AG08396 (cell line): ENCODE measurements at regions not wholly inside any gene's neighbourhood (a gene's known extent, or its start where the extent isn't known, plus 50 kb on each side); places are given as distances from the start of the nearest gene placed in this dataset.

Source experiments
- DNase-seq: peaks from one replicate; pipeline ENCODE4 v3.0.0; 2012; ENCODE audit warnings: low spot score, mixed read lengths

DNA sequence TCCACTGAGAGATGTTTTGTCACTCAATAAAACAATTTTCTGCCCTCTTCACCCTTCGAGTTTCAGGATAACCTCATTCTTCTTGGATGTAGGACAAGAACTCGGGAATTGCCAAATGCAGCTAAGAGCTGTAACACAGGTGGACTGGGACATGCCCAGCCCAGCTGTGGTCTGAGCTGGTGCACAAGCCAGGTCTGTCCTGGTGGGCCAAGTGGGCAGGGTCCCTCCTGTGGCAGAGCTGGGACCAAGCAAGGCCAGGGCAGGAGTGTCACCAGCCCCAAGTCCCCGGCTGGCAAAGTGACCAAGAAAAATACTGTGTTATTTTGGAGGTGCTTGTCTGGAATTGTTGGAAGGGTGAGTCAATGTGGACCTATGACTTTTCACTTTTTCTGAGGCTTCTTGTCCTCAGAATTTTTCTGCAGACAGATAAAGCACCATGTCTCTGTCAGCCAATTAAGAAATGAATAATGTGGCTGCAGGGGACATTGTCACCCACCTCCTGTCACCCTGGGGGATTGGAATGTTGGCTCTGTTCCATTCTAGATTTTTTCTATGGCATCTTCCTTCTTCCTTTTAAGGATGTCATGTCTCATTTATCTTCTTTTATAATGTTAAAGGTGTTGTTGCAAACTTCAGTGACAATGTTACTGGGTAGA lies 645.2 kb upstream of the EPHA6 start:
- no peak for DNase-seq

DNA sequence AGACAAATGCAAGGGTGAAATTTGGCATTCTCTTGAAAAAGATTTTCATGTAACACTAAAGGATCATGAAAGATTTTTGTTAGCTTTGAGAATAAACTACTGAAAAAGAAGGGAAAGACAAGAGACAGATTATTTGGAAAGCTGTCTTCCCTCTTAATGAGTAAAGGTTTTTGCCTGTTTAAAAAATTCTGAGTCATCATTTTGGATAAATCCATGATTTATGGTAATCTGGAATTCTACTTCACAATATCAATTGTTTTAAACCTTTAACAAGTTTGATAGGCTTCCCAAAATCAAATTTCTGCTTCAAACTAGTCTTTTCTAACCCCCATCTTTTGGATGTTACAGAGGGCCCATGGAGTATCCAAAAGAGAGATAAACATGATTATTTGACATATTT lies 641.5 kb upstream of the EPHA6 start:
- DNase-seq: no peak

DNA sequence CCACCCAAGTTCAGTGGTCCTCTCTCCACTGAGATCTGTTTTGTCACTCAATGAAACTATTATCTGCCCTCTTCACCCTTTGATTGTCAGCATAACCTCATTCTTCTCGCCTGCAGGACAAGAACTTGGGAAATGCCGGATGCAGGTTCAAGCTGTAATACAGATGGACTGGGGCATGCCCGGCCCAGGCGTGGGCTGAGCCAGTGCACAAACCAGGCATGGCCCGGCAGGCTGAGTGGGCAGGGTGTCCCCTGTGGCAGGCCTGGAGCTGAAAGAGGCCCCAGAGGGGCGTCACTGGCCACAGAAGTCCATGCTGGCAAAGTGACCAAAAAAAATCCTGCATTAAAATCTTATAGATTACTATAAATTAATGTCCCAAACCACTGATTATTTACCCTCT lies 638.9 kb upstream of the EPHA6 start:
- no peak for DNase-seq

DNA sequence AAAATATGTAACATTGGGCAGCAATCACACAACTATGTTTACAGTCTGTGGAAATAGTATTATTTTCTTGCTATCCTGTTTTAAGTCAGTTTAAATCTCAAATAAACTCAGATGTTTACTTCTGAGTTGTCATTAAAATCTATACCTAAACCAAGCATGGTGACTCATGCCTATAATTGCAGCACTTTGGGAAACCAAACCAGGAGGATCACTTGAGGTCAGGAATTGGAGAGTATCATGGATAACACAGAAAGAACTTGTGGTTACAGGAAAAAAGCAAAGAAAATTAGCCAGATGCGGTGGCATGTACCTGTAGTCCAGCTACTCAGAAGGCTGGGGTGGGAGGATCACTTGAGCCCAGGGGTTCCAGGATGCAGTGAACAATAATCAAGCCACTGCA lies 631.6 kb upstream of the EPHA6 start:
- no peak for DNase-seq

DNA sequence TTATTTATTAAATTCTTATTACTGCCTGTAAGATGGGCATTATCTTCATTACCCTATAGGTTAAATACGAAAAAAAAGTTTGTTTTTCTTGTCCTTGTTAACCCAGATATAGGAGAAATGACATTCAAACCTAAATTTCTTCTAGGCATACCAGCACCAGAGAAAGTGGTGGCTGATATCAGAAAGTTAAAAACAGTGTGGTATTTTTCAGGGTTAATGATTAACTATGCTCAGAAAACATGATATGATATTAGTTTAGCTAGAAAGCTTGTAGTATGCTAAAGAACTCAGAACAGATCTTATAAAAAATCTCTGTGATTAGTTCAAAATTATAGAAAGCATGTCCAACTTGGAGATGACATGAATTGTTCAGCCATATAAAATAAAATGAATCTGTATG lies 630.5 kb upstream of the EPHA6 start:
- DNase-seq: no peak

DNA sequence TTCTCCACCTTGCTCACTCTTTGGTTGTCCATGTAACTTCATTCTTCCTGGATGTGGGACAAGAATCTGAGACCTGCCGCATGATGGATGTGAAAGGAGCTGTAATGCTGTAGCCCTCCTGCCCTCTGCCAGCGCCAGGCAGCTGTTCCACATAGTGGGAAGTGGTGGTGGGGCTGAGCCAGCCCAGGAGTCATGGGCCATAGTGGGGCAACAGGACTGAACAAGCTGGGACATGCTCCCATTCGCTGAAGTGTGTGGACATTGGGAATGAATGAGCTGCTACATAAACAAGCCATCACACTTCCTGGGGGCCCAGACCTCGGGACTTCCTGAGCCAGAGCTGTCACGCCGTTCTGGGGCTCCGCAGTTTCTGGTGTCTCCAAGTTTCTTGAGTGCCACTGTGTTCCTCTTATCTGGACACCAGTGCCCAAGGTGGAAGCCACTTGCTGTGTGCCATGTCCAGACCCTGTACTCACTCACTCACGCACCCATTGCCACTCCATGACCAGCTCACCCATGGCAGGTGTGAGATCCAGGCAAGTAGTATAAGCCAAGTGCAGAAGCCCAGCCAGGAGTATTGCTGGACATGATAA lies 624.3 kb upstream of the EPHA6 start:
- no peak for DNase-seq

DNA sequence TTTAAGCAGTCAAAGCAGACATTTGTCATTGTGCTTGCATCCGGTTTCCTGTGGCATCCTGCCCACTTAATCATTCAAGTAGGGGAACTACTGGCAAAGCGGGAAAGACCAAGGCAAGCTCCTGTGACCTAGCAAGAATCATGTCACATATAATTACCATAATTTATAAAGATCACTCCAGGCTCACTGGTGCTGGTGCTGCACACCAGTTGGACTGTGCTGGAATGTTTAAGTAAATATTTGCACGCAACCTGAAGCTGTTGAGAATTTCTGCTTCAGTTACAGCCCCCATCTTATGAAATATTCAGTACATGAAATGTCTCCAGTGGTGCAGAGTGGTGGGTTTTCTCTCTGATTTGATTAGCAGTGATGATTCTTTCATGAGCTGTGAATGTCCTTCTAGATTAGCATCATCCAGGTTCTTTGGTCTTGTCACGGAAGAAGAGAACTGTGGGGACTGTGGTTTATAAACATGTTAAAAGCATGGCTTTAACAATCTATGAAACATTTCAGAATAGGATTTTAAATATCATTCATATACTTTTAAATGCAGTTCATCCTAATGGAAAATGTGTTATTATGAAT lies 621.3 kb upstream of the EPHA6 start:
- no peak for DNase-seq

DNA sequence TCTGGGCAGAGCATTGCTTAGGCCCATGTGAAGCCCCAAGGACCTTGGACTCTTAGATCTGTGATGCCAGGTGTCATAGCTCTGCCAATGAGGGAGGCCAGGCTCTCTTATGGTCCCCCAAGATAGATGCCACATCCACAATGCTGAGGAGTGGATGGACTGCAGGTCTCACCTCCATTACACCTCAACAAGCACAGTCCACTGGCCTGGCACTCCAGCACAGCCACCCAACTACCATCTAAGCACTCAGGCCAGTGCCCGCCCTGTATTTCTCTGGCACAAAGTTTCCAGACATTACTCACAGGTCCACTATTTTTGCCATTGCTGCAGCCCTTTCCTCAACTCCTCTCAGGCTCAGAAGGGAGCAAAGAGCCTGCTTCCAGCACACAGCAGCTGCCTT lies 613.5 kb upstream of the EPHA6 start:
- DNase-seq: no peak

DNA sequence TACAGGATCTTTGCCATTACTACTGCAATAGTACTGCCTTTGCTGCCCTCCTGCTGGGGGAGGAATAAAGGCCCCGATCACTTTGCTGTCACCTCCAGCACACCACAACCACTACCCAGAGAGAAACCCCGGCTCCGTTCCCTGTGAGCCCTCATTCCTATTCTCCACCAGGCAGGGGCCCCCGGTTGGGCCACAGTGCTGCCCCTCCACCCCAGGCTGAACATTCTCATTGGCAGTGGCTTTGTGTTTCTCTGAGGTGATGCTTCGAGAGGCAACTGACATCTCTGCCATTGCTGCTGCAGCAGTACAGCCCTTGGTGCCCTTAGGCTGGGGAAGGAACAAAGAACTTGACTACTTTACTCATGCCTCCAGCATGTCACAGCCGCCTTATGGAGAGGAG lies 612.9 kb upstream of the EPHA6 start:
- no peak for DNase-seq

DNA sequence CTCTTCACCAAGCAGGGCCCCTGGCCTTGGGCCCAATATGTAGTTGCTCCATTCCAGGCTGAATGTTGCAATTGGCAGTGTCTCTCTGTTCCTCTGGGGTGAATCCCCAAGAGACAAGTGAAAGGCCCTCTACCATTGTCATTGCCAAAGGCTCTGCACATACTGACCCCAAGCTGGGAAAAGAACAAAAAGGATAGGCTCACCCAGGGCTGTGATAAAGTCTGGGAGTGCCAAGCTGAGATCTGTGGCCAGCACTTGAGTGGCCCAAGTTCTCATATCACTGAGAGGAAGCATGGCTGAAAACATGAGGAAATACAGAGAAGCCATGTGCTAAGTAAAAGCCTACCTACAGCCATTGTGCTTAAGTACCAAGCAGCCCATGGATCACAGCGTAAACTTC lies 612.2 kb upstream of the EPHA6 start:
- no peak for DNase-seq

DNA sequence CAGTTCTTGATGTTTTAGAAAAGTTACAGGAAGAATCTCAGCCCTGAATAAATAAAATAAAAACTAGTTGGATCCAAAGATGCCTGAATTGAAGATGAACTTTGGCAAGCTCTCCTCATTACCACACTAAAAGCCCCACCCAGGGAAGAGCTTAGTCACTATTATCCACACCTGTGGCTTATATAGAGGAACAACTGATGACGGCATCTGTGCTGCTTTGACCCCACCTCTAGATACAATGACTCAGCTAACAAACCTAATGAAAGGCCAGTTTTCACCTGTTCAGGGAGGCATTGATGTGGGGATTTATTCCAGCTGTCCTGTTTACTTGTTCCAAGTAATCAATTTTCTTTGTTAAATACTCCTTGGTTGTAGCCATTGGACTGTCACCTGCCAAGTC lies 604.7 kb upstream of the EPHA6 start:
- DNase-seq: no peak

DNA sequence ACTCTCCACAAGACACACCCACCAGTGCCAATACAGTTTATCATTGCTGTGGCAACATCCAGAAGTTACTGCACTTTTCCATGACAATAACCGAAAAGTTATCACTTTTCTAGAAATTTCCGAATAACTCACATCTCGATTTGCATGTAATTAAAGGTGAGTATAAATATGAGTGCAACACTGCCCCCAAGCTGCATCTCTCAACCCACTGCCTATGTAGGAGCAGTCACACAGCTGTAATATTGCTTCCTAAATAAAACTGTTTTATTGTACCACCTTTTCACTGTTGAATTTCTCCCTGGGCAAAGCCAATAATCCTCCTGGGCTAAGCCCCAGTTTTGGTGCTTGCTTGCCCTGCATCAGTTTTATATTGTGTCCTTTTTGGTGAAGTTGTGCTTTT lies 601.0 kb upstream of the EPHA6 start:
- no peak for DNase-seq

DNA sequence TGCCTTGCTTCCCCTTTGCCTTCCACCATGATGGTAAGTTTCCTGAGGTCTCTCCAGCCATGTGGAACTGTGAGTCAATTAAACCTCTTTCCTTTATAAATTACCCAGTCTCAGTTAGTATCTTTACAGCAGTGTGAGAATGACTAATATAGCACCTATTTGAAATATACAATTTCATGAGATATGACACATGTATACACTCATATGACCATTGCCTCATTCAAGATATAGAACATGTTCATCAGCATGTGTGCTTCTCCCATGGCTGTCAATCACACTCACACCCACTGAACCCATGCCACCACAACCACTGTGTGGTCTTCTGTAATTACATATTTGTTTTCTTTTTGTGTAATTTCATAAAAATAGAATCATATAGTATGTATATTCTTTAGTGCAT lies 599.5 kb upstream of the EPHA6 start:
- no peak for DNase-seq

DNA sequence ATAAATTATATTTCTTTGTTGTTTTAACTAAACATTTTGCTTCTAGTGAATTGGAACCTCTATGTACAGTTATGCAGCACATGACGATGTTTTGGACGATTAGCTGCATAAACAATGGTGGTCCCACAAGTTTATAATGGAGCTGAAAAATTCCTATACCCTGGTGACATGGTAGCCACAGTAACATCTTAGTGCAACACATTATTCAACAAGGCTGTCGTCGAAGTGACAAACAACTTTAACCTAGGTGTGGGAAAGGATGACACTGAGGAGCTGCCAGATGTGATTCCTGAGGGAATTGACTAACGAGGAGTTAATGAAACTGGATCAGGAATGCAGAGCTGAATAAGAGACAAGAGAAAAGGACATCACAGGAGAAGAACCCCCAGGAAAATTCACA lies 588.9 kb upstream of the EPHA6 start:
- DNase-seq: no peak

DNA sequence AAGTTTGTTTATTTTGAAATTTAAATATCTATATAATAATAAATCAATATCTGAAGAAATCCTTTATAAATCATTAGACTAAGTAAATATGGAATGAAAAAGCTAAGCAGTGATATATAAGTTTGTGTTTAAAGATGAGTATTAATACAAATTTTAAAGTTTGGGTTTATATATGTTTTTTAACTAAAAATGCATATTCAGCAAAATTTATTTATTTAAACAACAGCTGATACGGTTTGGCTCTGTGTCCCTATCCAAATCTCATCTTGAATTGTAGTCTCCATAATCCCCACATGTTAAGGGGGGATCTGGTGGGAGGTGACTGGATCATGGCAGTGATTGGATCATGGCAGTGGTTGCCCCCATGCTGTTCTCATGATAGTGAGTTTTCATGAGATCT lies 580.7 kb upstream of the EPHA6 start:
- no peak for DNase-seq

DNA sequence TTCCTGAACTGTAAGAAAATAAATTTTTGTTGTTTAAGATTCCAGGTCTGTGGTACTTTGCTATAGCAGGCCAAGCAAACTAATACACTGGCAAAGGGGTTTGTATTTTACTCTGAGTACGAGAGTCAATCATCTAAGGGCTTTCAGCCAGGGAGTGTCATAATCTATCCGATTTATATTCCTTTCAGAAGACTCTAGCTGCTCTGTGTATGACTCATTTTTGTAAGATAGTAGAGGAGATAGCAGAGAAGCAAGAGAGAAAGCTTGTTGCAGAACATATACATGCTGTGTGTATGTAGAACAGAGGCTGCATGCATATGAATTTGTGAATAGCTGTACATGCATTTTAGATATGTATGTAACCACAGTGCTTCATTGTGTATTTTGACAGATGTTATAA lies 577.9 kb upstream of the EPHA6 start:
- no peak for DNase-seq

DNA sequence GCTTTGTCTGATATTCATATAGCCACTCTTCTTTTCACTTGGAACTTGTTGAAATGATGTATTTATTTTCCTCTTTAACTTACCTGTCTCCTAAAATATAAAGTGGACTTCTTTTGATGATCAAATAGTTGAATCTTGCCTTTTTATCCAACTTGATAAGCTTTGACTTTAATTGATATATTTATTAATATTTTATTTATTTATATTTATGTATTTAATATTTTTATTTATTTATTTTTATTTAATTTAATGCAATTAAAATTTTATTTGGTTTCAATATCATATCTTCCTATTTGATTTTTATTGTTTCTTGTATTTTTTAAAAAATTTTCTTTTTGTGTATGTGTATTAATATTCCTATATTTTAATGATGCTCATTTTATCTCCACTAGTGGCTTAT lies 555.1 kb upstream of the EPHA6 start:
- DNase-seq: no peak

DNA sequence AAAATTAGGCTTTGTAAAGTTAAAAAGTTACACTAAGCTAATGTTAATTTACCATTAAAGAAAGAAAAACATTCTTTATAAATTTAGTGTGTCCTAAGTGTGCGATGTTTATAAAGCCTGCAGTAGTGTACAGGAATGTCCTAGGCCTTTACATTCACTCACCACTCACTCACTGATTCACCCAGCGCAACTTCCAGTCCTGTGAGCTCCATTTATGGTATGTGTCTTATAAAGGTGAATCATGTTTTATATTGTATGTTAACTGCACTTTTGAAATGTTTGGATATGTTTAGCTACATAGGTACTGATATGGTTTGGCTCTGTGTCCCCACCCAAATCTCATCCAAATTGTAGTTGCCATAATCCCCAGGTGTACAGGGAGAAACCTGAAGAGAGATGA lies 549.7 kb upstream of the EPHA6 start:
- no peak for DNase-seq

DNA sequence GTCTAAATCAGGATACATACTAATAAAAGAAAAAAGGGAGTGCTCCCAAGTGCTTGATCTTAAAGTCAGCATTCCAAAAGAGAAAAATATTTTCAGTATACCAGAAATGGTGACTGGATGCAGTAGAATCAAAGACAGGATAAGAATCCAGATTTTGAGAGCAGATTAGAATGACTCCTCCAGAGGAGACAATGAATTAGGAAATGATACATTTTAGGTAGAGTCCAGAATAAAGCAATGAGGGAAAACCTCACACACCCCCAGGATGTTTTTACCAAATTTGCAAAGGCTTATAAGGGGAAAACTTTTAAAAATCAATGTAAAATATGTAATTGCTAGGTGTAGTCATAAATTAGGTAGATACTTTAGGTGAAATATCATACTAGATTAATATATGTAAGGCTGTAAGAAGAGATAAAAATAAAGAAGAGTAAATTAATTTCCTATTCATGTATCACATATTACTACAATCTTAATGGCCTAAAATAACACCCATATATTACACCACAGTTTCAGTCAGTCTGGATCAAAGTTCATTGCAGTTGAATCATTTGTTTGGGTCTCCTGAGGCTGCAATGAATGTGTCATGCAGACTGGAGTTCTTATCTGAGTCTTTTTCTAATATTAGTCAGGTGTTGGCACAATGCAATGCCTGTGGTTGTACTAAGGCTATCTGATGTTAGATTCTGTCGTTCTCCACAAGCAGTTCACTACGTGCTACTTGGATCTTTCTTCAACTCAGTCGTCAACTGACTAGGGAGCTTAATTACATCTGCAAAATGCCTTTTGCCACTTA lies 547.8 kb upstream of the EPHA6 start:
- DNase-seq: no peak

DNA sequence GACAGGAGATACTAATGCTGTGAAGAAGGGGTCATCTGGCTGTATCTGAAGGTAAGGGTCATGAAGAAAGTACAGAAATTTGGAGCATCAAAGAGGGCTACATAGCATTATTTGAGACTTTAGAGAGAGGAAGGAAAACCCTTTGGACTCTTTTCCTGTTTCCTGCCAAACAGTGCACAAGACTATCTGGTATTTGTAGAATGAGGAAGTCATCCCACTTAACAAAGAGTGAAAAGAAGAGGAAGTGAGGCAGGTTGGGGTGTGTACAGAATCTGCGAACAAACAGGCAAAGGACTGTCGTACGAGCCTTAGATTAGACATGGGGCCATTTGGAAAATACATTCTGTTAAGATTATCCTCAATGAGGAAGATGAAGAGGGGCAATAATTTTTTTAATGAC lies 546.8 kb upstream of the EPHA6 start:
- DNase-seq: no peak

DNA sequence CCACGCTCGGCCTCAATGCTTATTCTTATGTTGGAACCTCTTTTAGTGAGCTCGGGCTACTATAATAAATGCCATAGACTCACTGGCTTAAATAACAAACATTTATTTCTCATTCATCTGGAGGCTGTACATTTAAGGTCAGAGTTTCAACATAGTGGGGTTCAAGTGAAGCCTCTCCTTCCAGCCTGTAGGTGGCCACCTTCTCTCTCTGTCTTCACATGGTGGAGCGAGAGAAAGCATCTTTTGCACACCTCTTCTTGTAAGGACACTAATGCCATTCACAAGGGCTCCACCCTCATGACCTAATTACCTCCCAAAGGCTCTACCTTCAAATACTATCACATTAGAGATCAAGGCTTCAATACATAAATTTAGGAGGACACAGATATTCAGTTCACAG lies 520.3 kb upstream of the EPHA6 start:
- DNase-seq: no peak

DNA sequence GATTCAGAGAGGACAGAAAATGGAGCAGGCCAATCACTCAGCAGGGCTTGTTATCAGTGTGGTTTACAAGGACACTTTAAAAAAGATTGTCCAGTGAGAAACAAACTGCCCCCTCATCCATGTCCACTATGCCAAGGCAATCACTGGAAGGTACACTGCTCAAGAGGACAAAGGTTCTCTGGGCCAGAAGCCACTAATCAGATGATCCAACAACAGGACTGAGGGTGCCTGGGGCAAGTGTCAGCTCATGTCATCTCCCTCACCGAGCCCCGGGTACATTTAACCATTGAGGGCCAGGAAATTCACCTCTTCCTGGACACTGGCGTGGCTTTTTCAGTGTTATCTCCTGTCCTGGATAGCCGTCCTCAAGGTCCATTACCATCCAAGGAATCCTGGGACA lies 513.7 kb upstream of the EPHA6 start:
- no peak for DNase-seq

DNA sequence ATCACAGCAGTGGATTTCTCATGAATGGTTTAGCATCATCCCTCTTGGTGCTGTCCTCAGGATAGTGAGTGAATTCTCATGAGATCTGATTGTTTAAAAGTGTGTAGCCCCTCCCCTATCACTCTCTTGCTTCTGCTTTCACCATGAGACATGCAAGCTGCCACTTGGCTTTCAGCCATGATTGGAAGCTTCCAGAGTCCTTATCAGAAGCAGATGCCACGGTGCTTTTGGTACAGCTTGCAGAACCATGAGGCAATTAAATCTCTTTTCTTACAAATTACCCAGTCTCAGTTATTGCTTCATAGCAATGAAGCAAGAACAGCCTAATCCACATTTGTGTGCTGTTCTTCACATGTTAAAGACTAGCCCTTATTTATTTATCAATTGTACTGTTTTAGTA lies 495.2 kb upstream of the EPHA6 start:
- no peak for DNase-seq
